Cardiac muscle cell (in vitro differentiated cells and primary cell): ENCODE measurements at regions not wholly inside any gene's neighbourhood (a gene's known extent, or its start where the extent isn't known, plus 50 kb on each side); places are given as distances from the start of the nearest gene placed in this dataset.

ENCODE experiments used
- DNase-seq, 2 donors: peaks; one replicate each; pipeline versions ENCODE4 v3.0.0 to v3.0.0-alpha.2; 2010 to 2017; ENCODE audit warnings: low read depth in 1 of 2, low spot score in 1 of 2
- H3K27ac ChIP-seq: fragments of 200-600 bp; sonication (generic); 2 replicates; pipeline ENCODE4 v1.5.1; 2016
- H3K27me3 ChIP-seq: fragments of 200-600 bp; sonication (generic); 2 replicates; pipeline ENCODE4 v1.6.0; 2016; ENCODE audit warnings: control low read depth
- H3K36me3 ChIP-seq: fragments of 200-600 bp; sonication (generic); 2 replicates; pipeline ENCODE4 v1.5.1; 2016; ENCODE audit warnings: control low read depth
- H3K4me1 ChIP-seq: fragments of 200-600 bp; sonication (generic); 2 replicates; pipeline ENCODE4 v1.8.1; 2017; ENCODE audit warnings: low read depth, mild to moderate bottlenecking, mixed run types
- H3K4me3 ChIP-seq: fragments of 200-600 bp; sonication (generic); 2 replicates; pipeline ENCODE4 v1.5.1; 2016; ENCODE audit warnings: mild to moderate bottlenecking
- H3K9me3 ChIP-seq: fragments of 200-600 bp; sonication (generic); 2 replicates; pipeline ENCODE4 v1.5.1; 2017; ENCODE audit warnings: low read depth, mild to moderate bottlenecking, control low read depth
- CTCF ChIP-seq: IDR thresholded peaks from 2 replicates; pipeline ENCODE4 v1.5.1; 2012; ENCODE audit warnings: low read depth, mild to moderate bottlenecking, low read length

DNA sequence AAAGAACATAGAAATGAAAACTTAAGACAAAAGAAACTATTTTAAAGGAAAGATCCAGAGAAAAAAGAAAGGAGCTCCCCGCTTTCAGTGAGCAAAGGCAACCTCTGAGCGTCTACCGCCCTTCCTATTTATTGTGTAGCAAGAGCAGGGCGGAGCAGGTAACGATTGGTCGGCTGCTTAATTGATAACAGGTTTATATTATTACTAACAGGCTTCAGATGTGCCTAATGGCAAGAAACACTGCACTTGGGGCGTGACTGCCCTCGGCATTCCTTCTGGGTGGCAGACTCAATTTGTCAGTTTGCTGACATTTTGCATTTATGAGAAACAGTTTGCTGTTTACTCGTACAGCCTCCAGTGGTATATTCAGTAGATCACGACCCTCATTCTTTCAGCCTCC lies 482.7 kb upstream of the C9orf72 start:
- no peak for TF ChIP-seq CTCF
- Histone ChIP-seq H3K36me3 (no peaks in the 10 kb centered on the region), H3K27me3 (no peaks in the 10 kb centered on the region), H3K4me3 (no peak overlapping the region), H3K4me1 (peaks cover 5% of the 10 kb centered on the region), H3K9me3 (no peaks in the 10 kb centered on the region), H3K27ac (no peak overlapping the region)
- DNase-seq: no peak

- H3K36me3 ChIP-seq: no peaks in the 10 kb centered on the region
- no peaks in the 10 kb centered on the region for H3K27me3 ChIP-seq
- no peak for TF ChIP-seq CTCF
- H3K27ac ChIP-seq: no peak overlapping the region
- H3K4me1 ChIP-seq: peaks cover 5% of the 10 kb centered on the region
- DNase-seq: no peak
- no peaks in the 10 kb centered on the region for H3K9me3 ChIP-seq
- no peak overlapping the region for H3K4me3 ChIP-seq
Measured at GRCh38 chr9:28056466-28056865, 483.2 kb upstream of the C9orf72 start.

DNA sequence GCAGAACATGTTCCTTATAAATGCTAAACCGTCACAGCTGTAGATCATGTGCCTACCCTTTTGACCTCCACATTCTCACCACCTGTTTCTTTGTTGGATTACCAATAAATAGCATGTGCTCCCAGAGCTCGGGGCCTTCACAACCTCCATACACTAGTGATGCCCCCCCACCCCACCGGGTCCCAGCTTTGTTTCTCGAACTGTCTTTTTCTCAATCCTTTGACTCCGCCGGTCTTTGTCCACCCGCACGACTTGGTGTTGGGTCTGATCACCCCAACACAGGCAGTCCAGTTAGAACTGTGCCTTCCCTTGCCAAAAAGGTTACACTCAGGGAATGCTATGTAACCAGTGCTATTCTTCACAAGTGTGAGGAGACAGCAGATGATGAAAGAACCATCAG lies 485.9 kb upstream of the C9orf72 start:
- no peak for DNase-seq
- H3K4me1 ChIP-seq: peaks cover 5% of the 10 kb centered on the region
- H3K27me3 ChIP-seq: no peaks in the 10 kb centered on the region
- H3K9me3 ChIP-seq: no peaks in the 10 kb centered on the region
- no peaks in the 10 kb centered on the region for H3K36me3 ChIP-seq
- no peak for TF ChIP-seq CTCF
- no peak overlapping the region for H3K27ac ChIP-seq
- no peak overlapping the region for H3K4me3 ChIP-seq

GRCh38 chr9:28064241-28064815 lies 491.0 kb upstream of the C9orf72 start:
- Histone ChIP-seq H3K27me3 (no peaks in the 10 kb centered on the region), H3K36me3 (no peaks in the 10 kb centered on the region), H3K27ac (no peak overlapping the region)

DNA sequence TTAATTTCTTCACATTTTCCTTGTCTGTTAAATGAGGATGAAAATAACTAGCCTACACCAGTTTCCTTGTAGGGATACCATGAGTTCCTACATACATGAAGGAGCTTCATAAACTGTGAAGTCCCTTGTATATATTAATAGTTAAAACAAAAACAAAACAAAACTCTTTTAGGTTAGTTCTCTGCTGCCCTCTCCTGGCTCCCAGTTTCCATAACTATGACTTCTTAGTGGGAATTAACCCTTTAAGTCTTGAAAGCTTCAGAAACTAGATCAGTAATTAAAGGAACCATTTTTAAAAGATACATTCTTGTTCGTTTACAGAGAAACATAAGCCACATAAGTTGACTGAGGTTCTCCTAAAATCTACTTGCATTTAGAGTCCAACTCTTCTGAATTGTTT lies 500.0 kb upstream of the C9orf72 start:
- H3K4me3 ChIP-seq: no peak overlapping the region
- no peaks in the 10 kb centered on the region for H3K36me3 ChIP-seq
- H3K4me1 ChIP-seq: no peaks in the 10 kb centered on the region
- no peaks in the 10 kb centered on the region for H3K27me3 ChIP-seq
- no peak overlapping the region for H3K27ac ChIP-seq
- peak; percentile 52 for TF ChIP-seq CTCF
- no peaks in the 10 kb centered on the region for H3K9me3 ChIP-seq
- peak; percentile 68 to 76 for DNase-seq

More at GRCh38 chr9:28064241-28064815, 491.0 kb upstream of the C9orf72 start:
- no peak for DNase-seq
- H3K9me3 ChIP-seq: no peaks in the 10 kb centered on the region
- TF ChIP-seq CTCF: no peak
- H3K4me1 ChIP-seq: no peaks in the 10 kb centered on the region
- H3K4me3 ChIP-seq: no peak overlapping the region

- no peak overlapping the region for H3K27ac ChIP-seq
- TF ChIP-seq CTCF: no peak
- no peaks in the 10 kb centered on the region for H3K9me3 ChIP-seq
- H3K27me3 ChIP-seq: no peaks in the 10 kb centered on the region
- no peaks in the 10 kb centered on the region for H3K4me1 ChIP-seq
- DNase-seq: no peak
- no peaks in the 10 kb centered on the region for H3K36me3 ChIP-seq
- H3K4me3 ChIP-seq: no peak overlapping the region
Measured at GRCh38 chr9:28079677-28080076, 506.4 kb upstream of the C9orf72 start.
